NCI-H1048 (cell line): ENCODE measurements at regions not wholly inside any gene's neighbourhood (a gene's known extent, or its start where the extent isn't known, plus 50 kb on each side); places are given as distances from the start of the nearest gene placed in this dataset.
"Not testable (repeated sequence)": the region's sequence is repeated elsewhere in the genome, so short reads cannot be mapped to it uniquely, and the experiment has no call there.

Experiments
- DNase-seq: peaks from one replicate; lab custom pipeline; 2025; lab: John Stamatoyannopoulos, UW

GRCh38 chr11:95435628-95436353, 204.8 kb upstream of the SESN3 start:
- DNase-seq = no peak

GRCh38 chr11:95435192-95435591, 204.2 kb upstream of the SESN3 start:
- DNase-seq = no peak

DNA sequence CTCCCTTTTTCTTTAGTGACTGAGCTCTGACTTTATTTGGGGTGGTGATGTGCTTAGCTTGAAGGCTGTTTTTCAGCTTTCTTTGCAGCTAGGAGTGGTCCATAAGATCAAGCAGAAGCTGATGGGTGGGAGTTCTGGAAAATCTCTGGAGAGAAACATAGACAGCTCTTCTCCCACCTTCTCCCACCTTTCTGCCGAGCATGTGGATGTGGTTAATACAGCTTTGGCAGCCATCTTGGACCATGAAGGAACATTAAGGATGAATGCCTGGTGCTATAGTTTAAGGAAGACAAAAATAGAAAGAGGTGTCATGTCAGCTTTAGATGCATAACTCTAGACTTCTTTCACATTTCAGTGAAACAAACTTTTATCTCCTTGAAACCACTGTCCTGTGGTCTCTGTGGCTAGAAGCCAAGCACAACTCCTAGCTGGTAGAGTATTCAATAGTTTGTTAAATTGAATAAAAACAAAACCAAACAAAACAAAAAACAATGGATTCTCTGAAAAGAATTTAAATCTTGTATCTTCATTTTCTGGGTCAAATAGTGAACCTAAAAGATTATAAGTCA, 203.6 kb upstream of the SESN3 start:
- no peak for DNase-seq

- DNase-seq = no peak
Observed at GRCh38 chr11:95434009-95434408, 203.0 kb upstream of the SESN3 start.

DNA sequence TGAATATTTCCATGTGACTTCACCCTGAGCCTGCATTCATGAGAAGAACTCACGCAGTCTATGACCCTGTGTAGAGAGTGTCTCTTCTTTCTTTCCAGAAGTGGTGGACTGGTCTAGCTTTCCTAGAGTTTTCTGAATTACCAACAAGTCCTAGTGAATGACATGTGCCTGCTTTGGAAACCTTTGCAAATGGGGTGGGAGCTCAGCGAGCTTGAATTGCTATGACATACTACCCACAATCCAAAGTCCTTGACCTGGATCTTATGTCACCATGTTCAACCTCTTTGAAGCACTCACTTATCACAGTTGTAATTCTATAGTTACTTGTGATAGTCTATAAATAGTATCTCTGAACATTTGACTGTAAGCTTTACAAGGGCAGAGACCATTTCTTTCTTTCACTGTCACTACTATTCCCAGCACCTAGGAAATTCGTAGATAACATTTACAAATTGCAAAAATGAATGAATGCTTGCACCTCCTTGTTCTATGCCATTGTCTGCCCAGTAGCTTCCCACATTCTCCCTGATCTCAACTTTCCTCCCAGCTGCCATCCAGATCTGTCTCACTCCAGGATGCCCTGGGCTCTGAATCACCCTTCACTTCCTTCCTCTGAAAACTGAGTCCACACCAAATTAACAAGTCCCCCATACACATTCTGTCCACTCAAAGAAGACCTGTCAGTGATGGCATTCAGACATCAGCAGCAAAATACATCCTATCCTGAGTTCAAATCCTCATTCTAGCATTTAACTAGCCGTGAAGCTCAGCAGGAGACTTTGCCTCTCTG, 201.9 kb upstream of the SESN3 start:
- no peak for DNase-seq

- no peak for DNase-seq
Observed at GRCh38 chr11:95429376-95429907, 198.4 kb upstream of the SESN3 start.

GRCh38 chr11:95426823-95427462, 195.9 kb upstream of the SESN3 start:
- no peak for DNase-seq

DNA sequence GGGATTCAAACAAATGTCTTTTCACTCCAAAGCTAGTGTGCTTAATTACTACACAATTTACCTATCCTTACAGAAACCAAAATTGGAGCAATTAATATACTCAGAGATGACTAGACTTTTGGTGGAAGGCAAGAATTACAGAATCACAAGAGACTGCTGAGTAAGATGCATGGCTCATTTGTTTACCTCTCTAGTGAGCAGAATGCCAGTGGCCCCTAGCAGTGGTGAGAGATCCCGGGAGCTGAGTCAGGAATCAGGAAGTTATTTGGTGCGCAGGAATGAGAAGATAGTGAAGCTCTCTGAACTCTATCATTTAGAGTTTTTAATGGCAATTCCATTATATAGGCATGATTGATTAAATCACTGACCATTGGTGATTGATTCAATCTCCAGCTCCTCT, 188.9 kb upstream of the SESN3 start:
- DNase-seq = no peak

DNA sequence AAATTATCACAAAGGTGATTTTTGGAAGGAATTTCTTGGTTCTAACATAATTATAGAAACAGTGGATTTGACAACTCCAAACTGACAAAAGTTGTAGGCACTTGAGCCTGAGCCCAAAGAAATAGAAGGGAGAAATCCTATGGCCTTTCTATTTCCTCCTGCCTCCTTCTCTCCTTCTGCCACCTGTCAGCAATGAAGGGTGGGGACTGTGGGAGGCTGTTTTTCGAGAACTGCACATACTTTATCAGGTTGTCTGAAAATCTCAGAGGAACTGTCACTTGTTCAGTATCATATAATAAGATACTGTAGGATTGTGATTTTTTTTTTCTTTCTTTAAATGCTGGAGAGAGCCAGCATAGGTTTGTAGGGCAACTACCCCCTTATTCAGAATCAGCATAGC, 187.9 kb upstream of the SESN3 start:
- no peak for DNase-seq

GRCh38 chr11:95417832-95418231, 186.8 kb upstream of the SESN3 start:
- DNase-seq = no peak

- DNase-seq = no peak
Observed at GRCh38 chr11:95415837-95416304, 184.9 kb upstream of the SESN3 start.

DNA sequence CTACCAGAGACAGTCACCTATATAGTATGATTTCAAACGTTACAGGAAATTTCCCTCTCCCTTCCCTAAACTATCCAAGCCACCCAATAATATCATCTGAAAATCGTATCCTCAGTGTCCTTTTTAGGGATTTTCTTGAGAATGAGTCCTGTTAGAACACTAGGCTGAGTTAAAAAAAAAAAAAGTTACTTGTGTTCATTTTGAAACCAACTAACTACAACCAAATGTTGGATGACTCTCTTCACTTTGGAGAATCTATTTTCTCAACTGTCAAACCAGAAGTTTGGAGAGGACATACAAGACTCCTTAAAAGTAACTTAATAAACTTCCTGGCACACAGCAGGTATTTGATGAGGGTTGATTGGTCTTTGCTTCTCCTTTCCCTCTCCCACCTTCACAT, 183.2 kb upstream of the SESN3 start:
- no peak for DNase-seq

- DNase-seq = no peak
Observed at GRCh38 chr11:95413761-95414160, 182.8 kb upstream of the SESN3 start.

- DNase-seq = no peak
Observed at GRCh38 chr11:95413021-95413420, 182.0 kb upstream of the SESN3 start.

- no peak for DNase-seq
Observed at GRCh38 chr11:95412074-95412473, 181.1 kb upstream of the SESN3 start.

DNA sequence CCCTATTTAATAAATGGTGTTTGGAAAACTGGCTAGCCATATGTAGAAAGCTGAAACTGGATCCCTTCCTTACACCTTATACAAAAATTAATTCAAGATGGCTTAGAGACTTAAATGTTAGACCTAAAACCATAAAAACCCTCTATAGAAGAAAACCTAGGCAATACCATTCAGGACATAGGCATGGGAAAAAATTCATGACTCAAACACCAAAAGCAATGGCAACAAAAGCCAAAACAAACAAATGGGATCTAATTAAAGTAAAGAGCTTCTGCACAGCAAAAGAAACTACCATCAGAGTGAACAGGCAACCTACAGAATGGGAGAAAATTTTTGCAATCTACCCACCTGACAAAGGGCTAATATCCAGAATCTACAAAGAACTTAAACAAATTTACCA, 179.7 kb upstream of the SESN3 start:
- DNase-seq = not testable (repeated sequence)

DNA sequence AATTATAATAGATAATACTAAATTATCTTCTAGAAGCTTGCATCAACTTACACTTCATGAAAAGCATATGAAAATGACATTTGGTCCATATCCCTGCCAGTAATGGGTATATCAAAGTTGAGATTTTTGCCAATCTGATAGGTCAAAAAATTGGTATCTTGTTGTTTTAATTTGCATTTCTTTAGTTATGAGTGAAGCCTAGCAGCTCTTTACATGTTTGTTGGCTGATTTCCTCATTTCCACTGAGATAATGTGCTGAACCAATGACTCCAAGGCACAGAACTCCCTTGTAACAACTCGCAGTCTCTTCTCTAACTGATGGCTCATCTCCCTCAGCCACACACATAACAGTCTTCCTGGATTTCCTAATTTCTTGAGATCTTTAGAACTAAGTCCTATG, 175.3 kb upstream of the SESN3 start:
- DNase-seq = no peak

DNA sequence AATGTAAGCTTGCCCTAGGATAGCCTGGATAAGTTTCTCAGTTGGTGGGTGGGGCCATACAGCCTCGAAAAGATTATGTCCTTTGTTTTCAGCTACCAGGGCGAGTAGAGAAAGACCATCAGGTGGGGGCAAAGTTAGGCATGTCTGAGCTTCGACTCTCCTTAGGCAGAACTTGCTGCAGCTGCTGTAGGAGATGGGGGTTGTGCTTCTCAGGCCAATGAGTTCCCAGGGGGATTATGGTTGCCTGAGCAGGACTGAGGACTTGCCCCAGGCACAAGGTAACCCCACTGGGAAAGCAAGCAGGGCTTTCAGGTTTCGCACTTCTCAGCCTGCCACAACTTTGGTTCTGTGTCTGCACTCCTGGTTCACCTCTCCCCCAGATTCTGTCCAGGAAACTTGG, 173.4 kb upstream of the SESN3 start:
- DNase-seq = no peak

GRCh38 chr11:95398437-95399112, 167.6 kb upstream of the SESN3 start:
- DNase-seq = no peak

GRCh38 chr11:95392644-95393043, 161.6 kb upstream of the SESN3 start:
- no peak for DNase-seq

- no peak for DNase-seq
Observed at GRCh38 chr11:95389427-95389826, 158.4 kb upstream of the SESN3 start.

DNA sequence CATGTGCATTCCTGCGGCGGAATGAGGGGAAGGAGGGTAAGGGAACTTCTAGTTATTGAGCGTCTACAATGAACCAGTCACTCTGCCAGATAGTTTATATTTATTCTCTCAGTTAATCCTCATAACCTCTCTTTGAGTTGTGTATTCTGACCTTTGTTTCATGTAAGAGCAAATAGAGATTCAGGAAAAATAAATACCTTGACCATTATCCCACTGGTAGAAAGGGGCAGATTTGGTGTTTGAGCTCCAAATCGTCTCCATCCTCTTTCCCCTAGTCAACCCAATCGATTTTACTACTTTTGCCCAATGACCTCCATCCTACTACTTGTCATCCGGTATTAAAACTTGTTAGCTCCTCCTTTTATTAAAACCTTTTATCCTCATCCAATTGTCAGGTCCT, 157.1 kb upstream of the SESN3 start:
- no peak for DNase-seq
